Left cardiac atrium (tissue), 4 donors: ENCODE measurements at regions not wholly inside any gene's neighbourhood (a gene's known extent, or its start where the extent isn't known, plus 50 kb on each side); places are given as distances from the start of the nearest gene placed in this dataset.
"Not testable (repeated sequence)": the region's sequence is repeated elsewhere in the genome, so short reads cannot be mapped to it uniquely, and the experiment has no call there.

Source experiments
- ATAC-seq, 2 donors: fragments of 200-7000 bp; cut with Tn5 transposase; one replicate each; pipeline ENCODE4 v1.9.1; 2020; ENCODE audit warnings: mild to moderate bottlenecking in 2 of 2, moderate library complexity in 2 of 2
- DNase-seq: peaks from one replicate; pipeline ENCODE4 v3.0.0-alpha.2; 2020
- intact Hi-C, 2 donors: fragments of 100-400 bp; cut with DNase I; formaldehyde crosslinking; loops; one replicate each; pipeline versions ENCODE4 v1.14.1 to v1.15.1; 2022 to 2023
- microRNA-seq, 2 donors: library from miRNA; unstranded; fragments of <30 nt; microRNA quantifications; one replicate each; pipeline ENCODE4 v1.2.0, GENCODE V29; 2020
- donor health status: DM: no; HTN: yes; CAD: no.
- donor health status: DM: no; HTN: yes; CAD: no; lungs with severe emphysema.
- donor health status: DM: yes; HTN: yes; CAD: no.
- donor health status: Dilated cardiomyopathy.

- DNase-seq, intact Hi-C loops, ATAC-seq: not testable (repeated sequence)
Measured at GRCh38 chr1:148245843-148246242, 93.8 kb upstream of the NBPF11 start.

GRCh38 chr1:148245443-148245842 is 93.4 kb upstream of the NBPF11 start:
- DNase-seq, intact Hi-C loops: not testable (repeated sequence)
- ATAC-seq, result peak; percentile 57 to 78

GRCh38 chr1:148233250-148233649 is 81.2 kb upstream of the NBPF11 start:
- intact Hi-C loops, result not testable (repeated sequence)

GRCh38 chr1:148228846-148229245 is 76.8 kb upstream of the NBPF11 start:
- DNase-seq, ATAC-seq, intact Hi-C loops: not testable (repeated sequence)

More at GRCh38 chr1:148233250-148233649, 81.2 kb upstream of the NBPF11 start:
- ATAC-seq, DNase-seq: not testable (repeated sequence)

- ATAC-seq, DNase-seq, intact Hi-C loops: not testable (repeated sequence)
Measured at GRCh38 chr1:148222399-148223159, 70.5 kb upstream of the NBPF11 start.

GRCh38 chr1:148221593-148221992 is 69.5 kb upstream of the NBPF11 start:
- DNase-seq, intact Hi-C loops, ATAC-seq: not testable (repeated sequence)

- intact Hi-C loops, DNase-seq: not testable (repeated sequence)
- peak in 1 of 2 donors; percentile 84 for ATAC-seq
Measured at GRCh38 chr1:148219229-148219628, 67.1 kb upstream of the NBPF11 start.

GRCh38 chr1:148211191-148211590 is 59.1 kb upstream of the NBPF11 start:
- DNase-seq, intact Hi-C loops: not testable (repeated sequence)
- ATAC-seq, result peak in 1 of 2 donors; percentile 22

- DNase-seq, intact Hi-C loops: not testable (repeated sequence)
- ATAC-seq, result peak in 1 of 2 donors; percentile 58
Measured at GRCh38 chr1:148210624-148211023, 58.5 kb upstream of the NBPF11 start.

- peak in 1 of 2 donors; percentile 60 for ATAC-seq
- intact Hi-C loops, DNase-seq: not testable (repeated sequence)
Measured at GRCh38 chr1:148210166-148210565, 58.1 kb upstream of the NBPF11 start.

GRCh38 chr1:148202013-148202412 is 49.9 kb upstream of the NBPF11 start:
- ATAC-seq, DNase-seq, intact Hi-C loops: not testable (repeated sequence)

Small RNAs in the stretch of these regions (microRNA-seq; reads per million reads assigned to microRNA genes)
- 0 reads per million in 2 donors for gene MIR5087
- gene MIR6077, result 0 reads per million in 2 donors
